Fibroblast of the aortic adventitia (primary cell): ENCODE measurements at regions not wholly inside any gene's neighbourhood (a gene's known extent, or its start where the extent isn't known, plus 50 kb on each side); places are given as distances from the start of the nearest gene placed in this dataset.

Experiments
- DNase-seq: peaks from one replicate; pipeline ENCODE4 v3.0.0-alpha.2; 2010; ENCODE audit warnings: low read depth
- H3K4me3 ChIP-seq: 2 replicates; pipeline ENCODE4 v1.5.1; 2011; ENCODE audit warnings: low read depth, mild to moderate bottlenecking, control low read depth, low read length, moderate library complexity
- TF ChIP-seq, protein P1 (sequence below): IDR thresholded peaks from 2 replicates; pipeline ENCODE4 v1.5.1; 2011; ENCODE audit warnings: mild to moderate bottlenecking, low read length, control low read depth, inconsistent platforms; ENCODE audit not compliant: insufficient read depth

DNA sequence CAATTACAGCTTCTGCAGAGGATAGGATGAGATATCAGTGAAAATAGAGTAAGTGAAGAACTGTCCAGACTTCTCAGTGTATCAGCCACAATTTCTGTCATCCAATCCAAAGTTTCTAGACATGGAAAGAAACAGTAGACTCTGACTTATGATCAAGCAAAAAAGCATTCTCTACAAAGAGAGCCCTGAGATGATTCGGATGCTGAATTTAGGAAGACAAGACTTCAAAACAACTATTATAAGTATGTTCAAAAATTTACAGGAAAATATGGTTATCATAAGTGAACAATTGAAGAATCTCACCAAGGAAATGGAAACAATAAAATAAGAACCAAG, 238.2 kb upstream of the IRS2 start:
- DNase-seq: no peak
- TF ChIP-seq, protein P1, sequence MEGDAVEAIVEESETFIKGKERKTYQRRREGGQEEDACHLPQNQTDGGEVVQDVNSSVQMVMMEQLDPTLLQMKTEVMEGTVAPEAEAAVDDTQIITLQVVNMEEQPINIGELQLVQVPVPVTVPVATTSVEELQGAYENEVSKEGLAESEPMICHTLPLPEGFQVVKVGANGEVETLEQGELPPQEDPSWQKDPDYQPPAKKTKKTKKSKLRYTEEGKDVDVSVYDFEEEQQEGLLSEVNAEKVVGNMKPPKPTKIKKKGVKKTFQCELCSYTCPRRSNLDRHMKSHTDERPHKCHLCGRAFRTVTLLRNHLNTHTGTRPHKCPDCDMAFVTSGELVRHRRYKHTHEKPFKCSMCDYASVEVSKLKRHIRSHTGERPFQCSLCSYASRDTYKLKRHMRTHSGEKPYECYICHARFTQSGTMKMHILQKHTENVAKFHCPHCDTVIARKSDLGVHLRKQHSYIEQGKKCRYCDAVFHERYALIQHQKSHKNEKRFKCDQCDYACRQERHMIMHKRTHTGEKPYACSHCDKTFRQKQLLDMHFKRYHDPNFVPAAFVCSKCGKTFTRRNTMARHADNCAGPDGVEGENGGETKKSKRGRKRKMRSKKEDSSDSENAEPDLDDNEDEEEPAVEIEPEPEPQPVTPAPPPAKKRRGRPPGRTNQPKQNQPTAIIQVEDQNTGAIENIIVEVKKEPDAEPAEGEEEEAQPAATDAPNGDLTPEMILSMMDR: no peak

DNA sequence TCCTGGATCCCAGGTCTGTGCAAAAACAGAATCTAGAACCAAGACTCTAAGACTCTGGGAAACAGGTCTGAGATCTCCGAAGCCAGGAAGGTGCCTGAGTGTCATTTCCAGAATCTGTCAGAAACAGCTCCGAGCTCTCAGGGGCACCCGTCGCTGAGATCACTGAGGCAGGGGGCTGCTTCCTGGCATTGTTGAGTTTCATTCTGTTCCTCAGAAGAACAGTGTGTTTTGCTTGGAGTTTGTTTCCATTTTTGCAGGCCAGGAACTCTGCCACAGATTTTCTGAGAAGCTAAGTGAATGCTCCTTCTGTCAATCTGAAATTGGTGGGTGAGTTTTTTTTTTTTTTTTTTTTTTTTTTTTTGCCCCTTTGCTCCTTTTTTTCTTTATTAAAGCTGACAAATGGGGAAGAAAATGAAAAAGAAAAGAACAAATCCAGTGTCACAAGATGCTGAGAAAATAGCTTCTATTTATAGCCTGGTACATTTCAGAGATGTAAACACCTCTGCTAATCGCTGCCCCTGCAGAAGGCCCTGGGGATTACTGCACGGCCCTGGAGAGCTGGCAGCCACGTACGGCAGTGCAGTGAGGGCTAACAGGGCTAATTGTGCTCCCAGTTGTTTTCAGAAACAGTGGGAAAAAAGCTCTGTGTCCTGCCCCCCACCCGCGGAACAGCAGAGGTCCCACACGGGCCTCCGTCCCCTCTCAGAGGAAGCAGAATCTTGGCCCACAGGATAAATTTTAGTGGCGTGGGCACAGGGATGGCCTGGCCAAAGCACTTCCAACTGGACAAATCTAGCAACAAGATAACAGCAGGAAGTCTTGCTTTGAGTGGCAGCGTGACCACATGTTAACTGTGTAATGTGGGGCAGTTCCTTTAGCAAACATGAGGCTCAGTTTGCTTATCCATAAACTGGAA, 237.6 kb upstream of the IRS2 start:
- TF ChIP-seq, protein P1: no peak
- peak; percentile 51 for DNase-seq
- H3K4me3 ChIP-seq: no peak overlapping the region

More for the DNA sequence above, 238.2 kb upstream of the IRS2 start:
- no peak overlapping the region for H3K4me3 ChIP-seq

DNA sequence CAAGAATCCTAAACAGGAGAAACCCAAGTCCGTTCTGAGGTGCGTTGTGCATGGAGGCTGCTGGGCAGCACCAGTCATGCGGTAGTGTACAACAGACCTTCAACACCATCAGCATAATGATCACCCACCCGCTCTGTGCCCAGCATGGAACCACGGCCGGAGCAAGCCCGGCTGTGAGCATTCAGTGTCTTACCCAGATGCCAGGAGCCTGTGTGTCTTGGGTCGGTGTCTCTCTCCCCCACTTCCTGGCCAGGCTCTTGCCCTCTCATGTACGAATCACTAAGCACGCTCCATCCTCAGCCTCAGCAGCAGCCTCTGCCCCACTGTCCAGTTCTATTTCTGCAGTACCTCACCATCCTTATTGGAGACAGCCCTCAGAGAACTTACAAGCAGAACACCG, 231.6 kb upstream of the IRS2 start:
- DNase-seq: no peak
- H3K4me3 ChIP-seq: no peak overlapping the region
- TF ChIP-seq, protein P1: no peak

DNA sequence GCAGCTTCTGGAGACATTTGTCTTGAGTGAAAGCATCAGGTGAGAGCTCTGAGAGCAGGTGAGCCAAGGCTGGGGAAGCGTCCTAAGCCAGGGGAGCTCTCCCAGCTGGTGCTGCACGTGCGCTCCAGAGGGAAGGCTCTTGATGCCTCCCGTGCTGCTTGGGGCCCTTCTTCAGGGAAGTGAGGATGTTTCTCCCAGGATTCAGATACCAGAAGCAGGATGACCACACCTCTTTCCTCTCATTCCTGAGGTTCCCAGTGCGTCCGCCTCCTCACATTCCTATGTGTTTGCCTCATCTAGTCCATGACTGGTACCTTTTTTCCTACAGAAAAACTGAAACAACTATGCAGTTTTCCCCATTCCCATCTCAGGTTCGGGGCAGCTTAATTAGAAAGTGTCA, 231.0 kb upstream of the IRS2 start:
- TF ChIP-seq, protein P1: no peak
- peak; percentile 89 for DNase-seq
- no peak overlapping the region for H3K4me3 ChIP-seq

DNA sequence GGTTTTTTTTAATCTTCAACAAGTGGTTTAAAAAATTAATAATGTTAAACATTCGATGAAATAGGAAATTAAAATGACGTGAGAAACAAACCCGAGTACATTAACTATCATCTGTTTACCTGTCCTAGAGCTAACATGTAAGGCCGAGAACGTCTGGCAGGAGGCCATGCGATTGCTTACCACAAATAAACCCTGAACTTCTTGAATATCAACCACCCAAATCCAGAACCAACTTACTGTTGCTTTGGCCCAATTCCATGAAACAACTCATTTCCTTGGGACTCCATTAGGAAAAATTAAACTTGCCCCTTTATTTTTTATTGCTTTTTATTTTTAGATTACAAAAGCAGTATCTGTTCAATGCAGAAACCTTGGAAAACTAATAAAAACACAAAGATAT, 228.9 kb upstream of the IRS2 start:
- DNase-seq: no peak

DNA sequence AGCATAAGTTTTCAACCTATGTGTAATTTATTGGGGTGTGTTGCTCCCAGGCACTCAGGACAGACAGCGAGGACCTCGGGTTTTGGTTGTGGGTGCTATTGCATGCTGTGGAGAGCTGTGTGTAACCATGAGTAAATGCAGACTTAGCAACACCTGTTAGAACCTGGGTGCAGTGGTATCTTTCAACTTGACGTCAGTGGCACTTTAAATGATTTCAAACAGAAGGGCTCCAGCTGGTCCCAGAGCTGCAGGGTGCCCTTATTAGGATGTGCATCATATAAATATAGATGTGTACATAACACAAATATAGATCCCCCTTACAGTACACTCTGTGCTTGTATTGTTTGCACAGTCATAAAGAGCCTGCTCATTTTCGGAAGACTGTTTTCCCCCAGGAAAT, 228.3 kb upstream of the IRS2 start:
- H3K4me3 ChIP-seq: no peak overlapping the region
- TF ChIP-seq, protein P1: no peak
- DNase-seq: no peak

More for the DNA sequence above, 228.9 kb upstream of the IRS2 start:
- H3K4me3 ChIP-seq: no peak overlapping the region
- TF ChIP-seq, protein P1: no peak
